ENCODE measurements at regions not wholly inside any gene's neighbourhood (a gene's known extent, or its start where the extent isn't known, plus 50 kb on each side); places are given as distances from the start of the nearest gene placed in this dataset.

DNA sequence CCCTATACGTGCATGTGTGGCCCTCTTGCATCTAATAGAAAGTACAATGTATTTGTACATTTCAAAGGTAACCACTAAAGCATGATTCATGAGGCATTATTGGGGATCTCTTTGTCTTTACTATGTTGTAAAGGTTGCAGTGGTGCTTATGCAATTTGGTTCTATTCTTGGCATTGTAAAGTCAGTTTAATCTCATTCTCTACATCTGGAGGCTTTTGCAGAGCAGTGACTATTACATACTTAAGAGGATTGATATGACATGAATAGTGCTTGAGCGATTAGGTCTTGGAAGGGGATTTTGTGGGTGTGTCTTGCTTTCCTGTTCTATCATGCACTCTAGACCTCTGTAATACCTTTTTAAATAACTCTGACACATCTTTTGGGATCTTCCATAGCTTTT, 610.0 kb downstream of the EFNB2 start:
- no peak for DNase-seq
- H3K4me1 Mint-ChIP-seq = no peaks in the 10 kb centered on the region
- H3K27me3 Mint-ChIP-seq = peaks cover 31% of the 10 kb centered on the region
- peaks cover 7 to 8% of the 10 kb centered on the region in 2 donors for H3K9me3 Mint-ChIP-seq
- ATAC-seq = no peak
- H3K4me3 Mint-ChIP-seq = no peak overlapping the region
- no peak overlapping the region for H3K27ac Mint-ChIP-seq

DNA sequence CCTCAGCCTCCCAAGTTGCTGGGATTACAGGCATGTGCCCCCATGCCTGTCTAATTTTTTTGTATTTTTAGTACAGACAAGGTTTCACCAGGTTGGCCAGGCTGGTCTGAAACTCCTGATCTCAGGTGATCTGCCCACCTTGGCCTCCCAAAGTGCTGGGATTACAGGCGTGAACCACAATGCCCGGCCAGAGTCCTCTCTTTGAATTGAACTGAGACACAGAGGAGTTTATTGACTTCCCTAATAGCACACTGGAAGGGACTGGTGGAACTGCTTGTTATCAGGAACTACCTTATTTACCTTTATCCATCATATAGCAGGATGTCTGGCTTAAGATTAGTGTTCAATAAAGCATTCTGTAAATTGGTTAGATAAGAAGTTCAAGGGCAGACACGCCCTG, 613.8 kb downstream of the EFNB2 start:
- H3K4me1 Mint-ChIP-seq = no peaks in the 10 kb centered on the region
- ATAC-seq (no peak), DNase-seq (no peak)
- H3K4me3 Mint-ChIP-seq = no peak overlapping the region
- H3K27ac Mint-ChIP-seq = no peak overlapping the region
- H3K27me3 Mint-ChIP-seq = peaks cover 27% of the 10 kb centered on the region
- H3K9me3 Mint-ChIP-seq = peaks cover 7 to 8% of the 10 kb centered on the region in 2 donors

DNA sequence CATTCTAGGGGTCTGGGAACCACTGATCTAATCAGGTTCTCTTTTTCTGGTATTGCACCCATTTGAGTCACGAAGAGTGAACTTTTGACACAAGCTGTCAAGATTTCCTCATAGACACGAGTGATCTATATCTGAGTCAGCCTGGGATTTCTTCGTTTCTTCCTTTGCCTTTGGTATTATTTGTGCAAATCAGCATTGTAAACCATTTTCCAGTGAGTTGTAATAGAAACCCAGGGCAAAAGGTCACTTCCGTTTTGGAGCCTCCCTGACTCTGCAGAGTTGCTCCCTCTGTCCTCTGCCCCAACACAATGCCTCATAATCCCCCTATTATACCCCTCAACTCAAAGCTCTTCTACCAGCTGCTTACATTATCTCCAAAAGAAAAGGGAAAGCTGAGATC, 615.1 kb downstream of the EFNB2 start:
- Mint-ChIP-seq H3K4me1 (no peaks in the 10 kb centered on the region), H3K9me3 (peaks cover 7 to 8% of the 10 kb centered on the region in 2 donors), H3K27ac (no peak overlapping the region), H3K27me3 (peaks cover 32% of the 10 kb centered on the region), H3K4me3 (no peak overlapping the region)
- ATAC-seq (no peak), DNase-seq (no peak)

DNA sequence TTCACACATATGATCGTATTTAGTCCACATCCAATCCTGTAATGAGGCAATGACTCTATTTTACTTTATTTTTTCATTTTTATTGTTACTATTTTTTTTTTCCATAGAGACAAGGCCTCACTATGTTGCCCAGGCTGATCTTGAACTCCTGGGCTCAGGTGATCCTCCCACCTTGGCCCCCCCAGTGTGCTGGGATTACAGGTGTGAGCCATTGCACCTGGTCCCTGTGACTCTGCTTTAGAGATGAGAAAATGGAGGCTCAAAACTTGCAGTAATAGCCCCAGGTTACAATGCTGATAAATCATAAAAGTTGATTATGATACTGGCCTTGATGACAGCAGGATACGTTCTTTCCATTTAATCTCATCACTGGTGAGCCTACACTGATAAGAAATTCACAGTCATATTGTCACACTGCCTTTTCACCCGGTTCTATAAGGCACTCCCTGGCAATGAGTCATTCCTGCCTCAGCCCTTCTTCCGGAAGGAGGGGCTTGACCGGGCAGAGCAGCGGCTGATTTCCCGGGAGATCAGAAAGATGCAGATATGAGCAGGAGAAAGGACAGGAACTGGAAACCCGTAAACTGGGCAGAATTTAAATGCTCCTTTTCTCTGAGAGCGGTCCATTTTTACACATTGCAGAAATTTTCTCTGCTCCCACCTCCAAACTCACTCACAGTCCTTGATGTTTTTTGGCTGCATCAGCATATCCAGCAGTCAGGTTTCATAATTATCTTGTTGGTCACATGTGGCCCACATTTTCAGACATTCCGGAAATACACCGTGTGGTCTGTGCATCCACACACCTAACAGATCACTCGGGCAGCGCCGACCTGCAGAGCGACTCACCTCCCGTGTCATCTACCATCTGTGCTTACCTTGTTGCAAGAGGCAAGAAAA, 616.4 kb downstream of the EFNB2 start:
- H3K9me3 Mint-ChIP-seq = peaks cover 7 to 8% of the 10 kb centered on the region in 2 donors
- no peak overlapping the region for H3K27ac Mint-ChIP-seq
- peaks cover 43% of the 10 kb centered on the region for H3K27me3 Mint-ChIP-seq
- no peak overlapping the region for H3K4me3 Mint-ChIP-seq
- no peaks in the 10 kb centered on the region for H3K4me1 Mint-ChIP-seq
- ATAC-seq (no peak), DNase-seq (no peak)

DNA sequence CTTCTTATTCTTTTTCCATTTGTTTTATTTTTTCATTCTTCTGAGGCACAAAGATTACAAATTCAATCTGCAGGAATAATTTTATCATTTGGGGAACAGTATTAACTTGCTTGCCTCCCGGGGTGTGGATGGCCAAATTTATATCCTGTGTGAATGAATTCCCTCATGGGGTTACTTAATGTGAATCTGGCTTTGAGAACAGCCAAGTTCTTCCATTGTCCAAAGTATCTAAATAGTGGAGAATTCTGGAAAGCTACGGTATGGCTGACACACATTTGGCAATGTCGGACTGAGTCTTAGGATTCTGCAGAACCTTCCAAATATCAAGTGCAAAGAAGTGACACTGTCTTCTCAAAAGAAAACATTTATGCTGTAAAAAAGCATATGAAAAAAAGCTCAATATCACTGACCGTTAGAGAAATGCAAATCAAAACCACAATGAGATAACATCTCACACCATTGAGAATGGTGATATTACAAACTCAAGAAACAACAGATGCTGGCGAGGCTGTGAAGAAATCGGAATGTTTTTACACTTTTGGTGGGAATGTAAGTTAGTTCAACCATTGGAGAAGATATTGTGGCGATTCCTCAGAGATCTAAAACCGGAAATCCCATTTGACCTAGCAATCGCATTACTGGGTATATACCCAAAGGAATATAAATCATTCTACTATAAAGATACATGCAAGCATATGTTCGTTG, 620.2 kb downstream of the EFNB2 start:
- no peak overlapping the region for H3K27ac Mint-ChIP-seq
- H3K27me3 Mint-ChIP-seq = peaks cover 43% of the 10 kb centered on the region
- DNase-seq (no peak), ATAC-seq (no peak)
- no peaks in the 10 kb centered on the region for H3K4me1 Mint-ChIP-seq
- no peak overlapping the region for H3K4me3 Mint-ChIP-seq
- no peaks in the 10 kb centered on the region for H3K9me3 Mint-ChIP-seq

DNA sequence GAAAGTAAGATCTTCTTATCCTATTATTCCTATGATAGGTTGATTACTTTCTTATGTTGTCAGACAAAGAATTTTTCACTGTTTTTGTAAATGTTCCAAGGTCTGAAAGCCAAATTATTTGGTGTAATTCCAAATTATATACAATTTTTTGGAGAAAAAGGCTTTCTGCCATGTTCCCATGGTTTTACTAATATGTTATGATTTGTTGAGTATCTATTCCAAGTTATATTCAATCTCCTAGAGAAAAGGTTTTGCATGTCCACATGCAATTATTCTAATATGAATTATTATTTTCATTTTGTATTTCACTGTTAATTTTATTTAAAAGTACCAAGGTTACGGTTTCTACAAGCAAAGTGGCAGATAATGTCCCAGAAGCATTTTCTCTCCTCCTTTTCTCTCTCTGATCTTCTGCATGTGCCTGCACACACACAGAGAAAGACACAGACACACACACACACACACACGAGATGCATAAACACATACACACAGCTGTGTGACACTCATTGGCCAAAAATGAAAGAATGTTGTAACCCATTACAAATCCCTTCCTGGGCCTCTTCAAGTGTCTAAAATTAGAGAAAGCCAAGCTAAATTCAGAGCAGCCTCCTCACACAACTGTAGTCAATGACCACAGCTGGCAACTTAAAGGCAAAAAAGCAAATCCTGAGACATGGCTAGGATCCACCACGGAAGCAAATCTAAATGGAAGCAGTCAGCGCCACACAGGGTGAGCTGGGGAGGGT, 621.0 kb downstream of the EFNB2 start:
- Mint-ChIP-seq H3K27me3 (peaks cover 50% of the 10 kb centered on the region), H3K4me3 (no peak overlapping the region), H3K4me1 (no peaks in the 10 kb centered on the region), H3K9me3 (no peaks in the 10 kb centered on the region), H3K27ac (no peak overlapping the region)
- DNase-seq (no peak), ATAC-seq (no peak)

DNA sequence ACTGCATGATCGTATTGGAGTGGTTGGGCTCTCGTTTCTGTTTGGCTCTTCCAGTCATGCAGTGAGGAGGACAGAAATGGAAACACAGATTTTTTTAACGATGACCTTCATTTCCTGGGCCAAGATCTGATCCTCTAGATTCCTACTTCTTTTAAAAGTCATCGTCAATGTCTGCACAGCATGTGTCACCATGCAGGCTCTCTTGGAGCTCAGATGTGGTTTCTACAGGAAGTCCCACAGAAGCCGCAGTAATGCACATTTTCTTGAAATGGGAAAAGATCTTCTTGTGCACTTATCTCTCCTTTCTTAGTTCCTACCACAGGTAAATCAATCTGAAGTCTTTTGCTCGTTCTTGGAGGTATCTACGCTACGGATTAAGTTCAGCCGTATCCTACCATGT, 626.9 kb downstream of the EFNB2 start:
- ATAC-seq (peak; percentile 90), DNase-seq (peak; percentile 12 to 25)
- no peaks in the 10 kb centered on the region for H3K9me3 Mint-ChIP-seq
- peaks cover 16% of the 10 kb centered on the region for H3K4me1 Mint-ChIP-seq
- H3K4me3 Mint-ChIP-seq = peak overlapping the region in 1 of 2 donors; percentile 20
- H3K27me3 Mint-ChIP-seq = peaks cover 51% of the 10 kb centered on the region
- H3K27ac Mint-ChIP-seq = no peak overlapping the region

DNA sequence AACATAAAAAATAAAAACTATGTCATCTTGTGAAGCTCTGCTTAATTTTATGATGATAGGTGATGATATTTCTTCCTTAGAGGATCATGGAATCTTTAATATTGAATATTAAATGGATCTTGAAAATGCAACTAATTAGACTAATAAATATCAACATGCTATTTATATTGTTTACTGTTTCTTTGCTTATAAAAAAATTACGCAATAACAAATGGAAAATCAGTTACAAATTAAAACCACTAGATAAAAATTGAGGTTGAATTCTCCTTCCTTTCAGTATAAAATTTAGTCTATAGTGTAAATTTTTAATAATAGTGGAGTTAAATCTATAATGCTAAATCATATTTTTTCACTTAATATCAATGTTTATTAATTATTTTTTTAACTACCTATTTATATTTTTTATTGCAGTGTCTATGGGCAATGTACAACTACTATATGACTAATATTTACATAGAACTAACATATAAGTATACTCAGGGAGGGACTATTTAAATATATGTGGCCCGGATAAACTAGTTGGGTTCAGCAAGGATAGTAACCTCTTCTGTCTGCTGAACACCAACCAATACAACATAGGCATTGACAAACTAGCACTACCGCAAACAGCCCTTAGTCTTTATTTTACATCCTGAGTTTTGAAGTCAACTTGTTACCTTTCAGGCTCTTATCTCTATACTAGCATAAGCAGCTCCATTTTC, 628.0 kb downstream of the EFNB2 start:
- Mint-ChIP-seq H3K27me3 (peaks cover 49% of the 10 kb centered on the region), H3K9me3 (no peaks in the 10 kb centered on the region), H3K27ac (no peak overlapping the region), H3K4me3 (no peak overlapping the region), H3K4me1 (peaks cover 16% of the 10 kb centered on the region)
- ATAC-seq (no peak), DNase-seq (no peak)

DNA sequence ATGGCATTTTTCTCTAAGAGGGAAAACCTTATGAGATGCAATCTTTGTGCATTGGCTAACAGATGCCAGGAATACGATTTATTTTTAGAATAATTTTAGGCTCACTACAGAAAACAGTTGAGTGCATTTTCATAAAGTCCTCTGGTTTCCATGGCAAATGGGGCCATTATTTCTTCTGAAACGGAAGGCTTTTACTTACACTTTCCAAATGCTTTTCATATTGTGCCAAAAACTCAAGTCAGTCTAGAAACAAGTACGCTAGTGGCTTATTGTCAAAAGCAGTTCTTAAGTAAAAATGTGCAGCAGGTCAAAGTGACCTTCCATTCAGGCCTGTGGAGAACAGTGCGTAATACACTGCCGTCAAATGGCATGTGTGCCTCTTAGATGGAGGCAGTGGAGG, 628.7 kb downstream of the EFNB2 start:
- Mint-ChIP-seq H3K27me3 (peaks cover 45% of the 10 kb centered on the region), H3K4me1 (peaks cover 16% of the 10 kb centered on the region), H3K9me3 (no peaks in the 10 kb centered on the region), H3K4me3 (no peak overlapping the region), H3K27ac (no peak overlapping the region)
- DNase-seq (no peak), ATAC-seq (no peak)

DNA sequence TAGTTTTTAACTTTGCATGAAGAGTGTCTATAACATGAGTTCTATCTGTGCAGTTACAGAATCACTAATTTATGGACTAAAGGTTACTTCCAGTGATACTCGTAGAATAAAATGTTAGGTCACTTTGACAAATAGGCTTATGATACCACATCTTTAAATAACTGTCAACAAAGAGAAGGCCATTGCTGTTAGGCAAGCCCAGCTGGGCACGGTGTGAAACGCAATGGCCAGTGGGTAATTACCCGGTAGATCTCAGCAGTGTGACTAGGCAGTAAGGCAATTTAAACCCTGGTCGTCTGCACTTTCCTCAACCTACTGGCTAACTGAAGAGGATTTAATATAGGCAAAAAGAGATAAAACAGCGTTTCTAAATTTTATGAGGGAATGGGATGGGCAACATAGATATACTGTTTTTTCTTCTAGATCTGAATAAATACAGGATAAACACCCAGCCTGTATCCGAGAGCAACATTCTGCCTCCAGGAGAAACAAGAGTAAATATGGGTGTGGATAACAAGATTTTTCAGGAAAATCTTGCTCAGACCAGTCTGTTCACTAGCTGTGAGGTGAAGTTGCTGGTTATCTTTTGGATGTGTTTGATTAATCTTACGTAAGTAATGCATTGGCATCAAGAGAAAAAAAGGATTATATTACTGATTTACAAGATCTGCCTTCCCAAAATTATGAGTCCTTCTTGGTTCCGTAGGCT, 631.3 kb downstream of the EFNB2 start:
- Mint-ChIP-seq H3K4me1 (peaks cover 14% of the 10 kb centered on the region), H3K27me3 (peaks cover 26% of the 10 kb centered on the region), H3K4me3 (no peak overlapping the region), H3K27ac (no peak overlapping the region), H3K9me3 (no peaks in the 10 kb centered on the region)
- ATAC-seq = no peak
- no peak for DNase-seq

DNA sequence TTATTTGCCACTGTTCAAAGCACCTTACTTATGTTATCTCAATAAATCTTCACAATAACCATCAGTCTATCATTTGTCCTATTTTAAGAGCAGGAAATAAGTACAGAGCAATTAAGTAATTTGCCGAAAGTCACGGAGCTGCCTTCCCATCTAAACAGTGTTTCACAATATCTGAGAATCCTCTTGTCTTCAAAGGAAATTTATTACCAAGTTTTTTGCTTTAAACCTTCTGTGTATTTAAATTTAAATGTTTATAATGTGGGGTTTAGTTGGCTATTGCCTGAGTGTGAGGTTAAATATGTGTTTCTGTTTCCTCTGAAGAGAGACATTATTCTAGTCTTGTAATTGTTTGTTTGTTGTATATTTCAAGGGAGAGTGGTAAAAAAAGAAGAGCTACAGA, 633.1 kb downstream of the EFNB2 start:
- H3K4me1 Mint-ChIP-seq = no peaks in the 10 kb centered on the region
- H3K9me3 Mint-ChIP-seq = no peaks in the 10 kb centered on the region
- H3K27ac Mint-ChIP-seq = no peak overlapping the region
- H3K4me3 Mint-ChIP-seq = no peak overlapping the region
- peaks cover 21% of the 10 kb centered on the region for H3K27me3 Mint-ChIP-seq
- no peak for ATAC-seq
- no peak for DNase-seq

DNA sequence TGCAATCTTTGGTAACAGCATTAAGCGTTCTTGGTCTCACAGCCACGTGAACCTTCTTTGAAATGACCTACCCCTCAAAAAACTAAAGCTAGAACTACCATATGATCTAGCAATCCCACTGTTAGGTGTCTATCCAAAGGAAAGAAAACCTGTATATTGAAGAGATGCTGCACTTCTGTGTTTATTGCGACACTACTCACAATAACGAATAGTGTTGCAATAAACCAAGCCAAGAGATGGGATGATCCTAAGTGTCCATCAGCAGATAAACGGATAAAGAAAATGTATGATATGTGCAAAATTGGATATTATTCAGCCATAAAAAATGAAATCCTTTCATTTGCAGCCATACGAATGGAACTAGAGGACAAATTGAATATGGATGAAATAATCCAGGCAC, 637.9 kb downstream of the EFNB2 start:
- ATAC-seq (no peak), DNase-seq (no peak)
- no peaks in the 10 kb centered on the region for H3K4me1 Mint-ChIP-seq
- H3K4me3 Mint-ChIP-seq = no peak overlapping the region
- no peak overlapping the region for H3K27ac Mint-ChIP-seq
- no peaks in the 10 kb centered on the region for H3K9me3 Mint-ChIP-seq
- no peaks in the 10 kb centered on the region for H3K27me3 Mint-ChIP-seq

DNA sequence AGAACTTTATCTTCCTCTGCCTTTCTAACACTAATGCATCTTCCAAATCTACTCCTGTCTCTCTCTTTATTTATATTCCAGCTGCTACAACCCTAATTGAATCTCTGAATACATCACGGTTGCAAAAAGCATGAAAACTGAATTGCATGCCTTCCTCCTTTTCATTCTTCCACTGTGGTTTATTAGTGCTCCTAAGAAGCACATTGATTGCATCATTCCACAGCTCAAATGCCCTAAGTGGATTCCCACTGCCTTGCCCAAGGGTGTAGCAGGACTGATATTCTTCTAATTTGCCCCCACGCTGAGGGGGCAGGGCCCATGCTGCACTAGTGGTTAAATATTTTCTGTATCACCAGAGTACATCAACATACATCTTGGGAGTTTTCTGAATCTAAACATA, 640.8 kb downstream of the EFNB2 start:
- DNase-seq (no peak), ATAC-seq (no peak)
- Mint-ChIP-seq H3K27me3 (no peaks in the 10 kb centered on the region), H3K4me1 (no peaks in the 10 kb centered on the region), H3K9me3 (peaks cover 0 to 4% of the 10 kb centered on the region in 2 donors), H3K4me3 (no peak overlapping the region), H3K27ac (no peak overlapping the region)

DNA sequence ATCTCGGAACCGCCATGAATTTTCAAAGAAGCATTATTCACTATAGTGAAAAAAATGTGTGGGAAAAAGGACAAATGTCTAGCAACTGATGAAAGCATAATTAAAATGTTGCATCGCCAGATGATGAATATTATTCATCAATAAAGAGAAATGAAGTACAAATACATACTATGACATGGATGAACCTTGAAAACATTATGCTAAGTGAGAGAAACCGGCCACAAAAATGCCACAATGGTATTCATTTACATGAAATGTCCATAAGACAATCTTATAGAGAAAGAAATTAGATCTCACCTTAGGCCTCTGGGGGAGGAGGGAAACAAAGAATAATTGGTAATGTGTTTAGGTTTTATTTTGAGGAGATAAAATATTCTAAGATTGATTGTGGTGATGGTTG, 645.0 kb downstream of the EFNB2 start:
- H3K9me3 Mint-ChIP-seq = peaks cover 0 to 4% of the 10 kb centered on the region in 2 donors
- no peaks in the 10 kb centered on the region for H3K27me3 Mint-ChIP-seq
- no peak overlapping the region for H3K4me3 Mint-ChIP-seq
- H3K27ac Mint-ChIP-seq = no peak overlapping the region
- H3K4me1 Mint-ChIP-seq = no peaks in the 10 kb centered on the region
- no peak for ATAC-seq
- no peak for DNase-seq

Data from stimulated activated naive CD8-positive, alpha-beta T cell treated with anti-CD3 and anti-CD28 coated beads, Interleukin-15, amount 100 ng/mL, for 72 hours (primary cell).